T-helper 1 cell treated with Interleukin-12 subunit alpha and Interleukin-12 subunit beta and Interleukin-4 antibody, amounts not matched to agents 30 μg/mL and 1 μg/mL, for 36 hours (primary cell): ENCODE measurements at regions not wholly inside any gene's neighbourhood (a gene's known extent, or its start where the extent isn't known, plus 50 kb on each side); places are given as distances from the start of the nearest gene placed in this dataset.

Experiments
- H3K27ac Mint-ChIP-seq: one replicate; pipeline ENCODE4 v1.8.0; 2021; ENCODE audit warnings: mild to moderate bottlenecking, mixed read lengths
- H3K27me3 Mint-ChIP-seq: one replicate; pipeline ENCODE4 v1.8.0; 2021; ENCODE audit warnings: low read depth, mixed read lengths
- H3K36me3 Mint-ChIP-seq: one replicate; pipeline ENCODE4 v1.8.0; 2021; ENCODE audit warnings: low read depth, mixed read lengths
- H3K4me1 Mint-ChIP-seq: one replicate; pipeline ENCODE4 v1.8.0; 2021; ENCODE audit warnings: low read depth, mixed read lengths
- H3K4me3 Mint-ChIP-seq: one replicate; pipeline ENCODE4 v1.8.0; 2021; ENCODE audit warnings: mild to moderate bottlenecking, moderate library complexity, mixed read lengths
- H3K9me3 Mint-ChIP-seq: one replicate; pipeline ENCODE4 v1.8.0; 2021; ENCODE audit warnings: mixed read lengths

DNA sequence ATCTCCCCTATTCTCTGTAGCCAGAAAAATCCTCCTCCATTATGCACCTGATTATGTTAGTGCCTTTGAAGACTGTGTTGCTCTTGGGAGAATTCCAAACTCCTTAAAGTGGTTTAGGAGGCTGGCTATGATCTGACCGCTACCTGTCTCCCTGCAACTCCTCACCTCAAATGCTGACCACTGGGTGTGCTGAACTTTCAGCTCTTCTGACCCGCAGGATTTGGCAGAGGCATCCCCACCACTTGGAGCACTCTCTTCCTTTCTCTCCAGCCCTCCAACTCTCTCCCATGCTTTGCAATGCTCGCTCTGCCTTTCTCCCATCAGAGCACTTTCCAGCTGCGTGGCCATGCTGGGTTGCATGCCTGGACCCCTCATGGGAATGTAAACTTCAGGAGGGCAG is 227.6 kb downstream of the RPS24 start:
- no peak overlapping the region for H3K4me3 Mint-ChIP-seq

DNA sequence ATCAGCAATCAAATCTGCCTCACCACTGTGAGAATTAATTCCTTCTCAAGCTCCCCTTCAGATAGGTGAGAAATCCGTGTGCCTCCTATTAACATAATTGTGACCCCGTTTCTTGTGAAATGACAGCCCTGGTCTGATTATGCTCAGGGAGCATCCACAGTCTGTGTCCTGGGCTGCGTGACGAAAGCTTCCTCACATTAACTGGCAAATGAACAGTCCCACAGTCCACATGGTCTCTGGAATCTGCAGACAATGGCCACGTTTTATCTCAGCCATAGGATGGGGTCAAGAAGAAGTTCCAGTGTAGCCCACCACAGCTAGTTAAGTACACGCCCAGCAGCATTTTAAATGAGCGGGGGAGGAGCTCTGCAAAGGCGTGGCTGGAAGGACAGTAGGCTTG is 229.2 kb downstream of the RPS24 start:
- Mint-ChIP-seq H3K4me3 (no peak overlapping the region), H3K27ac (no peak overlapping the region), H3K27me3 (peaks cover under 1% of the 10 kb centered on the region), H3K9me3 (no peaks in the 10 kb centered on the region), H3K36me3 (no peaks in the 10 kb centered on the region), H3K4me1 (no peaks in the 10 kb centered on the region)

More for the DNA sequence above, 227.6 kb downstream of the RPS24 start:
- no peaks in the 10 kb centered on the region for H3K4me1 Mint-ChIP-seq
- no peaks in the 10 kb centered on the region for H3K9me3 Mint-ChIP-seq
- no peak overlapping the region for H3K27ac Mint-ChIP-seq
- no peaks in the 10 kb centered on the region for H3K36me3 Mint-ChIP-seq
- peaks cover 6% of the 10 kb centered on the region for H3K27me3 Mint-ChIP-seq

DNA sequence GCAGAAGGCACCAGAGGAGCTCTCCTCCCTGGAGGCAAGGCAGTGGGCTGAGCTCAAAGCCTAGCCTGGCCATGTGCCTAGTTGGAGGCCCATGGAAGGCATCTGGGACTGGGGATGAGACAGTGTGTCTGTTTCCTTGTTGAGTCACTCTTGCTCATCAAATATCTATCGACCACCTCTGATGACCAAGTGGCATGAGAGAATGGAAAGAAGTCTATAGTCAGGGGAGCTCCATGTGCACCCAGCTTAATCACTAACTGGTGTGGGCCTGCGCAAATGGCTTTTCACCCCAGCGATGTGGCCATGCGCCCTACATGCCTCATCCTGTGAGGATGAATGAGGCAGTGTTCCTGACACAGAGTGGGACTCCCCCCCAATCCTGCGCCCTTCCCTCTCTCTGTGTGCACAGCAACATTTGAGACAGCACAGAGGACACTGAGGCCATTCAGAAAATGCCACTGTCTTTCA is 229.9 kb downstream of the RPS24 start:
- Mint-ChIP-seq H3K9me3 (no peaks in the 10 kb centered on the region), H3K27ac (no peak overlapping the region), H3K4me1 (no peaks in the 10 kb centered on the region), H3K36me3 (no peaks in the 10 kb centered on the region), H3K4me3 (no peak overlapping the region), H3K27me3 (no peaks in the 10 kb centered on the region)

DNA sequence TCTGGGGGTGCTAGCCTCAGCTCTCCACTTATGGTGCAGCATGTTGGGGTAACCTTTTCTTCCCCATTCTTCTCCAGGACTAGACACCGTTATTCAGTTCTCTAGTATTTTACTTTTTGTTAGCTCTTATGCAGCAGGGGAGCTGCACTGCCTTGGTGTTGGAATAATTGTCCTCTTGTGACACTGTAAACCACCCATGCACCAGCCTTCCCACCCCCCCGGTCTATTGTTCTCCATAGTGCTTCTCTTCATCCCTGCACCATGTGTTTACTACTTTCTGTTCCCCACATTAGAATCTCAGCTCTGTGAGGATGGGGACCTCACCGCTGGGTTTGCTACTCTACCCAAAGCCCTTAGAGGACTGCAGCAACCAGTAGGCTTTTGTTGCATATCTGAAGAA is 230.7 kb downstream of the RPS24 start:
- H3K27ac Mint-ChIP-seq, result no peak overlapping the region
- no peaks in the 10 kb centered on the region for H3K4me1 Mint-ChIP-seq
- no peak overlapping the region for H3K4me3 Mint-ChIP-seq
- H3K9me3 Mint-ChIP-seq, result no peaks in the 10 kb centered on the region
- no peaks in the 10 kb centered on the region for H3K27me3 Mint-ChIP-seq
- H3K36me3 Mint-ChIP-seq, result no peaks in the 10 kb centered on the region

DNA sequence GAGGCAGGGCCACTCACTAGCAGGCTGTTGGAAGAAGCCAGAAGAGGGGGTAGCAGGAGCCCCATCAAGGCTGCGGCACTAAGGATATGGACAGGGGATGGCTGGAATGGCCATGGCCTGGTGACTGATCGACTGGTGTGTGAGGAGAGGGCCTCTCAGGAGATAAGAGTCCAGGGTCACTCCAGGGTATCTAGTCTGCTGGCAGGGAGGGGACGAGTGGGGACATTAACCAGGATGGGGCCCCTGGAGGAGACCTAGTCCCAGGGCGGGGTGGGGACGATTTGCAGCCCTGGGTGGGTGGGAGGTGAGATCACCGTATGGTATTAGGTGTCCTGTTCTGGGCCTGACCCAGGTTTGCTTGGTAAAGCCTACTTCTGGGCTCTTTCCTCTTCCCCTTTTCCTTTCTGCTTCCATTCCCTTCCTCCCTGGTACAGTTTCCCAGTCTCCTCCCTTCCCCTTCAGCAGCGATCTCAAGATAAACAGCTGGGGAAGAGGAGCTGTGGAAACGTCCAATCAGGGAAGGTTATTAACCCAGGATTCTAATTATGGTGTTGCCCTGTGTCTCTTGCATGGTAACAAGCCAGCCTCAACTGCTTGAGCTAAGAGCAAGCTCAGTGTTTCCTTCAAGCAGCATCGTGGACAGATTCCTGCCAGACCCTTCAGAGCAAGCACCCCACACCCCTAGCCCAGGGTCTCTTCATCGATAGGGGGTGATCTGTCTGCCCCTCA is 233.2 kb downstream of the RPS24 start:
- Mint-ChIP-seq H3K27me3 (no peaks in the 10 kb centered on the region), H3K27ac (no peak overlapping the region), H3K9me3 (no peaks in the 10 kb centered on the region), H3K4me3 (no peak overlapping the region), H3K36me3 (no peaks in the 10 kb centered on the region), H3K4me1 (no peaks in the 10 kb centered on the region)

DNA sequence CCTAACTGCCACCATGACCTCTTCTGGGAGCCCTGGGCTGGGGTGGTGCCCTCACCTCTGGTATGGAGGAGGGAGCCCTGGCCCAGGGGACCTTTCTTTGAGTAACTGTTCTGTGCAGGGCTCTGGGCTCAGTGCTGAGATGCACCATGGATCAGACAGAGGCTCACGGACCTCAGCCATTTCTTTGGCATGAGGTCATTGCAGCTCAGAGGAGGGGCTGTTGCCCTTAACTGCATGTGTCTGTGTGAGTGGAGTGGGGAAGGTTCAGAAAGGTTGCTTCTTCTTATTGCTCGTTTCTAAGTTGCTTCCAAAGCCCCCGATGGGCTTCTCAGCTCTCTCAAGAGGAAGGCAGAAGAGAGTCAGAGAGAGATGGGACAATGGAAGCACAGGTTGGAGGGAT is 233.9 kb downstream of the RPS24 start:
- Mint-ChIP-seq H3K36me3 (no peaks in the 10 kb centered on the region), H3K27ac (no peak overlapping the region), H3K27me3 (no peaks in the 10 kb centered on the region), H3K4me1 (no peaks in the 10 kb centered on the region), H3K4me3 (no peak overlapping the region), H3K9me3 (no peaks in the 10 kb centered on the region)

DNA sequence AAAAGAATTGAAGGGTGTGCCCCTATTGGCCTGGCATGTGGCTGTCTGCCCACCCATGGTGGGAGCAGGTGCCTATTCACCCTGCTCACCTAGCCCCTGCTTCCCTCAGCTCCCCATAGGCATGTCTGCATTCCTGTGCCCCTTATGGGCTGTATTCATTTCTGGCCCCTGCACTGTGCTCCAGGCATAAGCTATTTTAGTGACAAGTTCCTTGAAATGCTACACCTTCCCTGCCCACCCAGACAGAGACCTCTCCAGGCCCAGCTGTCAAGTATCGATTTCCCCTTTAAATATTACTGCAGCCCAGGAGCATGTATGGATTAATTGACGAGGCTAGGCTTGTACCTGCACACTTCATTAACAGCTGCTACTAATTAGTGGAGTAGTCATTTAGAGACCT is 235.4 kb downstream of the RPS24 start:
- H3K4me3 Mint-ChIP-seq, result no peak overlapping the region
- no peaks in the 10 kb centered on the region for H3K27me3 Mint-ChIP-seq
- no peaks in the 10 kb centered on the region for H3K4me1 Mint-ChIP-seq
- H3K36me3 Mint-ChIP-seq, result no peaks in the 10 kb centered on the region
- no peaks in the 10 kb centered on the region for H3K9me3 Mint-ChIP-seq
- no peak overlapping the region for H3K27ac Mint-ChIP-seq

DNA sequence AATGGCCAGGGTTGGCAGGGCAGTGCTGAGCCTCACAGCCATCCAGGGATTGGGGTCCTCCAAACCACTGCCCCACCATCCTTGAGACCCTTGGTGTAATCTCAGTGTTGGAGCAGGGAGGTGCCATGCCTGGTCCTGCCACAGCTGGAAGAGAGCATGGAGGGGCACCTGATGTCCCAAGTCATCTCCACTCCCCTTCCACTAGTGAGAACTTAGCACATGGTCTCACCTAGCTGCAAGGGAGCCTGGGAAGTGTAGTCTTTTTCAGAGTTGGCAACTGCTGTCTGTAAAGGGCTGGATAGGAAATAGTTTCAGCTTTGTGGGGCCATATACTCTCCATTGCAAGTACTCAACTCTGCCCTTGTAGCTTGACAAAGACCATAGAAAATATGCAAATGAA is 238.7 kb downstream of the RPS24 start:
- Mint-ChIP-seq H3K36me3 (no peaks in the 10 kb centered on the region), H3K4me3 (no peak overlapping the region), H3K27me3 (no peaks in the 10 kb centered on the region), H3K9me3 (no peaks in the 10 kb centered on the region), H3K4me1 (no peaks in the 10 kb centered on the region), H3K27ac (no peak overlapping the region)

DNA sequence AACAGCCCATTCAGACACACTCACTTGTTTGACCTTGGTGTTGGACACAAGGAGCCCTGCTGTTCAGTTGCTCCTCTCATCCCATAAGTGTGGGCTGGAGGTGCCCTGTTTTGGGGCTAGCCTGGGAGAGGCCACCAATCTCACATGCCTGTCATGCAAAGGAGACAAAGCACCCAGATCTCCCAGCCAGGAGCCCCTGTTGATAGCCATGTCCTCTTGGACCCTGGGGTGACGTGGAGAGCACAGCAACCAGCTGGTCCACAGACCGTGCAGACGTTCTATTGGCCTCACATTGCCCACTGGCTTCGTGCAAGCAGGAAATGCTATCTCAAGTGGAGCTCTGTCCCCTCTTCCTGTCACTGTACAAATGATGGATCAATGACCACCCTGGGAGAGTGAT is 240.8 kb downstream of the RPS24 start:
- Mint-ChIP-seq H3K27me3 (no peaks in the 10 kb centered on the region), H3K36me3 (no peaks in the 10 kb centered on the region), H3K27ac (no peak overlapping the region), H3K4me1 (no peaks in the 10 kb centered on the region), H3K4me3 (no peak overlapping the region), H3K9me3 (no peaks in the 10 kb centered on the region)

DNA sequence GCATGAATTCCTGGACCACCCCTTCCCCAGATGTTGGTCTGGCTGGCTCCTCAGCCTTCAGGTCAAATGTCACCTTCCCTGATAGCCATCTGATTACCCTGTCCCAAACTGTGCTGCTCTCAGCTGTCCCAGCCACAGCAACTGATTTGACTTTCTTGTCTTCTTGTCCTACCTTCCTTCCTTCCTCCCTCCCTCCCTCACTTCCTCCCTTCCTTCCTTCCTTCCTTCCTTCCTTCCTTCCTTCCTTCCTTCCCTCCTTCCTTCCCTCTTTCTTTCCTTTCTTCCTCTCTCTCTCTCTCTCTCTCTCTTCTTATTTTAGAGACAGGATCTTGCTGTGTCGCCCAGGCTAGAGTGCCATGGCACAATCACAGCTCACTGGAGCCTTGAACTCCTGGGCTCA is 242.5 kb downstream of the RPS24 start:
- H3K4me1 Mint-ChIP-seq, result no peaks in the 10 kb centered on the region
- H3K4me3 Mint-ChIP-seq, result no peak overlapping the region
- H3K27ac Mint-ChIP-seq, result no peak overlapping the region
- no peaks in the 10 kb centered on the region for H3K9me3 Mint-ChIP-seq
- no peaks in the 10 kb centered on the region for H3K27me3 Mint-ChIP-seq
- H3K36me3 Mint-ChIP-seq, result no peaks in the 10 kb centered on the region

DNA sequence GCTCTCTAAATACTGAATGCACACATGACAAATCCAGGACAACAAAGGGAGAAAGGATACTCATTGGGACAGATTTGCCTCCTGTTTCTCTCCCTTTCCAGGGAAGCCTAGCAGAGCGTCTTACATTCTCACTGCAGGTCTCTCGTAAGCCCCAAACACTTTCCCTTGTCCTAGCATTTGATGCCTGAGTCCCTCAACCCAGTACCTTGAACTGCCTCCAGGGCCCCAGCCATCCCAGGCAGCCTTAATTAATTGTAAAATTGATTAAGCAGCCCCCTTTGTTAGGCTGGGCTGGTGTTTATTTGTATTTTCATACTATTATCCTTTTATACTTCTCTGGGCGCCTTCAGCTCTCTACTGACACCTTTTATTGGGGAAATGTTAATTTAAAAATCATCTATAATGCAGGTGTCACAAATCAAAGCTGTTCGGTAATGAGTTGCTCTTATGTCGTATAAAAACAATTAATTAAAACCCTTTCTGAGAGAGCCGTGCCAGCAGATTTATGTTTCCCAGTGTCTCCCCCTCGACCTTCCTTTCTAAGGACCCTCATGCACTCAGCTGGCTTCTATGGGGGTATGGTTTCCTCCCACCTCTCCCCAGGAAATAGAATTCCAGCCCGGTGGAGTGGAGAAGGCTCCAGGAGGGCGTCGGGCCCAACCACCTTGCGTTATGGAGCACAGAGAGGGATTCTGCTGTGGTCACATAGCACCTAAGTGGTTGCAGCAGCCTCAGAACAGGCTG is 243.8 kb downstream of the RPS24 start:
- no peak overlapping the region for H3K4me3 Mint-ChIP-seq
- H3K4me1 Mint-ChIP-seq, result no peaks in the 10 kb centered on the region
- no peak overlapping the region for H3K27ac Mint-ChIP-seq
- H3K36me3 Mint-ChIP-seq, result no peaks in the 10 kb centered on the region
- H3K27me3 Mint-ChIP-seq, result no peaks in the 10 kb centered on the region
- no peaks in the 10 kb centered on the region for H3K9me3 Mint-ChIP-seq

DNA sequence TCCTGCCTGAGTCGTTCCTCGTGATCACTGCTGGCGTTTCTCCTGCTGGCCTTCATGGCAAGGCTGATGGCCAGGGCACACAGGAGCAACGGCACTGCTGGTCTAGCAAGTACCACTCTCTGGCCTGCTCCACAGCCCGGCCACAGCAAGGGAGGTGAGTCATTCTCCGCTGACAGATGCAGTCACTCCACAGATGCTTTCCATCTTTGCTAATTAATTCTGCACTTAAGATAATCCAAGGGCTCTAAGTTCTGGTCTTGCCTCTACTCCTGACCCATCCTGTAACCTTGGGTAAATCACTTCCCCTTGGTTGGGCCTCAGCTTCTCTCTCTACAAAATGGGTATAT is 244.4 kb downstream of the RPS24 start:
- H3K4me1 Mint-ChIP-seq, result no peaks in the 10 kb centered on the region
- no peak overlapping the region for H3K27ac Mint-ChIP-seq
- H3K4me3 Mint-ChIP-seq, result no peak overlapping the region
- no peaks in the 10 kb centered on the region for H3K36me3 Mint-ChIP-seq
- no peaks in the 10 kb centered on the region for H3K27me3 Mint-ChIP-seq
- no peaks in the 10 kb centered on the region for H3K9me3 Mint-ChIP-seq

DNA sequence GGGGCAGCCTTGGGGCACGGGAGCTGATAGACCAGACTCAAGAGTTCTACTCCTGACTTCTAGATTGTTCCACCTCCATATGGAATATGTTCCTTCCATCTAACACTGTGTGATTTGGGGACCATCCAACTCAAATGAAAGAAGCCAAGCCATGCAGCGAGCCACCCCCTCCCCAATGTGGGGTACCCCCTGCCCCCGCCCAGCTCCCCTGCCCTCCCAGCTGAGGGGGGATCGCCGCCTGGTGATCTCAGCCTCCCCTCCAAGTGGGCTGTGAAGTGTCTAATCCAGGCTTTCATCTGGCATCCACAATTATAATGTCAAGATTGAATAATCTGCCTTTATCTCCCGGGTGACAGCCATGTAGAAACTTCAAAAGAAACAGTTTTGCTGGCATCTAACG is 246.1 kb downstream of the RPS24 start:
- Mint-ChIP-seq H3K36me3 (no peaks in the 10 kb centered on the region), H3K27ac (no peak overlapping the region), H3K4me3 (no peak overlapping the region), H3K27me3 (no peaks in the 10 kb centered on the region), H3K4me1 (no peaks in the 10 kb centered on the region), H3K9me3 (no peaks in the 10 kb centered on the region)

DNA sequence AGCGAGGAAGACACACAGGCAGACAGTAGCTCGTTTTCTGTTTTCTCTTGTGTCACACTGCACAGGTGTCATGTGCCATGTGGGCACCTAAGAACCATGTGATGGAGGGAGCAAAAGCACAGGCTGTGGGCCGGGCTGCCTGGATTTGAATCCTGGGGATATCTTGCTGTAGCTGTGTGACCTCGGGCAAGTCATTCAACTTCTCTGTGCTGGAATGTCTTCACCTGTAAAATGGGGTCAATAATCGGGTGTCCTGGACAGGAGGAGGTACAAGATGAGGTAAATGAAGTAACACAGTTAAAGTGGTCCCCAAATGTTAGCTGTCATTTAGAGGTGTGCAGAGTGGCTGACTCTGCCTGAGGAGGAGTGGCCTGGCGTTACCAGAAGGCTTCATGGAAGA is 246.9 kb downstream of the RPS24 start:
- no peak overlapping the region for H3K27ac Mint-ChIP-seq
- no peaks in the 10 kb centered on the region for H3K4me1 Mint-ChIP-seq
- H3K36me3 Mint-ChIP-seq, result no peaks in the 10 kb centered on the region

DNA sequence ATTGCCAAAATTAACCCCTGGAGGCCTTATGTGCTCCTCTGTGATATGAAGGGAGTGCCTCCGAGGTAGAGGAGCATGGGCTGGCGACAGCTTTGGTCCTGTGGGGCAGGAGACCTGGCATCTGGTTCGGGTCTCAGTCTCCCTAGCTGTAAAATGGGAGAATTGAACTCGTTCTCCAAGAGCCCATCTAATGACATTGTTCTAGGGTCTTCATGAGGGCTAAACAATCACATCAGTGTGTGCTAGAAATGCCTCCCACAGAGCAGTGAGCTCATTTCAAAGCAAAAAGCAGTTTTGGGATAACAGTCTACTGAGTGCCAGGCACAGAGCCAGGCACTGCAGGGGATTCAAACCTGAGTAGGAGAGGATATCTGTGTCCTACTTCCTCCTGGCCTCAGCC is 248.0 kb downstream of the RPS24 start:
- no peaks in the 10 kb centered on the region for H3K9me3 Mint-ChIP-seq
- H3K4me1 Mint-ChIP-seq, result no peaks in the 10 kb centered on the region

More for the DNA sequence above, 246.9 kb downstream of the RPS24 start:
- Mint-ChIP-seq H3K27me3 (no peaks in the 10 kb centered on the region), H3K4me3 (no peak overlapping the region), H3K9me3 (no peaks in the 10 kb centered on the region)

More for the DNA sequence above, 248.0 kb downstream of the RPS24 start:
- H3K27me3 Mint-ChIP-seq, result no peaks in the 10 kb centered on the region
- no peak overlapping the region for H3K27ac Mint-ChIP-seq
- no peak overlapping the region for H3K4me3 Mint-ChIP-seq
- H3K36me3 Mint-ChIP-seq, result no peaks in the 10 kb centered on the region
